HCT116 (cell line): ENCODE measurements at regions not wholly inside any gene's neighbourhood (a gene's known extent, or its start where the extent isn't known, plus 50 kb on each side); places are given as distances from the start of the nearest gene placed in this dataset.

Experiments
- CEBPB ChIP-seq: IDR thresholded peaks from 2 replicates; pipeline ENCODE4 v1.6.1; 2012; ENCODE audit warnings: low read depth
- CTCF ChIP-seq, 3 experiments: fragments of 200-600 bp in 1 of 3; sonication (generic) in 1 of 3; IDR thresholded peaks in 2 of 3; conservative IDR thresholded peaks in 1 of 3; 2 replicates each; pipeline ENCODE4 v1.5.1; 2012 to 2017; ENCODE audit warnings: low read depth in 2 of 3, low read length in 2 of 3, antibody characterized with exemption in 1 of 3, borderline replicate concordance in 1 of 3, control low read depth in 1 of 3, mild to moderate bottlenecking in 1 of 3, mixed read lengths in 1 of 3, mixed run types in 1 of 3, moderate library complexity in 1 of 3; ENCODE audit not compliant: insufficient read depth in 1 of 3
- EZH2 ChIP-seq: fragments of 200-600 bp; sonication (generic); IDR thresholded peaks from 2 replicates; pipeline ENCODE4 v1.6.1; 2017; ENCODE audit warnings: antibody characterized with exemption, mixed run types
- EZH2phosphoT487 ChIP-seq: fragments of 200-600 bp; IDR thresholded peaks from 2 replicates; pipeline ENCODE4 v1.6.1; 2018; ENCODE audit warnings: antibody characterized with exemption, borderline replicate concordance
- MAX ChIP-seq: IDR thresholded peaks from 2 replicates; pipeline ENCODE4 v1.6.1; 2012
- POLR2A ChIP-seq: IDR thresholded peaks from 2 replicates; pipeline ENCODE4 v1.7.0; 2011; ENCODE audit warnings: borderline replicate concordance; ENCODE audit not compliant: insufficient read depth, insufficient read length; ENCODE audit errors: extremely low read depth
- POLR2AphosphoS5 ChIP-seq: IDR thresholded peaks from 2 replicates; pipeline ENCODE4 v1.6.1; 2011; ENCODE audit warnings: mild to moderate bottlenecking, low read depth, low read length, moderate library complexity
- SIN3A ChIP-seq: IDR thresholded peaks from 2 replicates; pipeline ENCODE4 v1.6.1; 2012; ENCODE audit warnings: low read depth
- ZNF274 ChIP-seq: fragments of 200-500 bp; sonication (Bioruptor generic); IDR thresholded peaks from 2 replicates; pipeline ENCODE4 v1.6.1; 2014; ENCODE audit warnings: mild to moderate bottlenecking, low read depth, low read length, inconsistent platforms

- TF ChIP-seq MAX, result no peak
- no peak for TF ChIP-seq EZH2phosphoT487
- TF ChIP-seq CTCF (IDR thresholded peaks at IDR 0.05 in 2 of 3, conservative IDR thresholded peaks at IDR 0.05 in 1 of 3; ENCODE audit: borderline replicate concordance in 1 of 3, insufficient read depth in 1 of 3, low read depth in 2 of 3, low read length in 2 of 3), result no peak
- no peak for TF ChIP-seq EZH2
- TF ChIP-seq POLR2A, result no peak
- no peak for TF ChIP-seq CEBPB
- no peak for TF ChIP-seq POLR2AphosphoS5
- no peak for TF ChIP-seq SIN3A
- no peak for TF ChIP-seq ZNF274
These were observed 78.9 kb upstream of the AK4 start for GRCh38 chr1:65069011-65069565.
